ENCODE measurements at regions not wholly inside any gene's neighbourhood (a gene's known extent, or its start where the extent isn't known, plus 50 kb on each side); places are given as distances from the start of the nearest gene placed in this dataset.

- Histone ChIP-seq H3K27me3 (no peaks in the 10 kb centered on the region), H3K4me1 (replicated peaks in 1 of 2) (no peaks in the 10 kb centered on the region), H3K9me3 (replicated peaks in 1 of 3) (no peaks in the 10 kb centered on the region), H3K36me3 (replicated peaks in 1 of 2) (no peaks in the 10 kb centered on the region), H3K27ac (no peak overlapping the region), H3K4me3 (no peak overlapping the region)
- DNase-seq, result no peak
- intact Hi-C loops (cut with DNase I), result no loop called here
- TF ChIP-seq CTCF (IDR thresholded peaks at IDR 0.05) (no peak), POLR2A (IDR thresholded peaks at IDR 0.05) (no peak)
- 78 to 92% (median 85%) methylated on average over 1 of the region's 1 CpG for WGBS, 4 donors
These were observed 253.3 kb upstream of the TANK start for GRCh38 chr2:160906878-160907277.

- no peaks in the 10 kb centered on the region for H3K4me1 ChIP-seq (replicated peaks in 1 of 2)
These were observed 252.5 kb upstream of the TANK start for GRCh38 chr2:160907738-160908137.

GRCh38 chr2:160908157-160908556 is 252.1 kb upstream of the TANK start:
- no peak overlapping the region for H3K27ac ChIP-seq
- H3K9me3 ChIP-seq (replicated peaks in 1 of 3), result no peaks in the 10 kb centered on the region
- WGBS, 4 donors, result 42 to 67% (median 55%) methylated on average over 1 of the region's 1 CpG
- no peaks in the 10 kb centered on the region for H3K36me3 ChIP-seq (replicated peaks in 1 of 2)
- no peak for DNase-seq
- no peaks in the 10 kb centered on the region for H3K27me3 ChIP-seq
- H3K4me1 ChIP-seq (replicated peaks in 1 of 2), result no peaks in the 10 kb centered on the region
- H3K4me3 ChIP-seq, result no peak overlapping the region
- no peak for TF ChIP-seq CTCF (IDR thresholded peaks at IDR 0.05)
- TF ChIP-seq POLR2A (IDR thresholded peaks at IDR 0.05), result no peak
- intact Hi-C loops (cut with DNase I), result no loop called here

More at GRCh38 chr2:160907738-160908137, 252.5 kb upstream of the TANK start:
- no peak for DNase-seq
- no peak overlapping the region for H3K4me3 ChIP-seq
- H3K36me3 ChIP-seq (replicated peaks in 1 of 2), result no peaks in the 10 kb centered on the region
- no peaks in the 10 kb centered on the region for H3K27me3 ChIP-seq
- WGBS, 4 donors, result 87 to 91% (median 88%) methylated on average over 1 of the region's 1 CpG
- intact Hi-C loops (cut with DNase I), result no loop called here
- no peak for TF ChIP-seq CTCF (IDR thresholded peaks at IDR 0.05)
- TF ChIP-seq POLR2A (IDR thresholded peaks at IDR 0.05), result no peak
- no peak overlapping the region for H3K27ac ChIP-seq
- no peaks in the 10 kb centered on the region for H3K9me3 ChIP-seq (replicated peaks in 1 of 3)

GRCh38 chr2:160909781-160910242 is 250.4 kb upstream of the TANK start:
- WGBS, 4 donors, result 81 to 86% (median 83%) methylated on average over 3 of the region's 3 CpGs
- intact Hi-C loops (cut with DNase I), result no loop called here

More at GRCh38 chr2:160909781-160910242, 250.4 kb upstream of the TANK start:
- no peaks in the 10 kb centered on the region for H3K27me3 ChIP-seq
- H3K27ac ChIP-seq, result no peak overlapping the region
- no peak for DNase-seq
- no peaks in the 10 kb centered on the region for H3K36me3 ChIP-seq (replicated peaks in 1 of 2)
- no peaks in the 10 kb centered on the region for H3K4me1 ChIP-seq (replicated peaks in 1 of 2)
- no peak overlapping the region for H3K4me3 ChIP-seq
- TF ChIP-seq POLR2A (IDR thresholded peaks at IDR 0.05) (no peak), CTCF (IDR thresholded peaks at IDR 0.05) (no peak)
- no peaks in the 10 kb centered on the region for H3K9me3 ChIP-seq (replicated peaks in 1 of 3)
